Hepatocyte (in vitro differentiated cells): ENCODE measurements at regions not wholly inside any gene's neighbourhood (a gene's known extent, or its start where the extent isn't known, plus 50 kb on each side); places are given as distances from the start of the nearest gene placed in this dataset.

Experiments
- DNase-seq: peaks from one replicate; pipeline ENCODE4 v3.0.0-alpha.2; 2016; ENCODE audit warnings: low spot score
- H2AFZ ChIP-seq: fragments of 200-600 bp; sonication (generic); 2 replicates; pipeline ENCODE4 v1.6.0; 2016; ENCODE audit warnings: antibody characterized with exemption, mild to moderate bottlenecking
- H3K27ac ChIP-seq: fragments of 200-600 bp; sonication (generic); 2 replicates; pipeline ENCODE4 v1.5.1; 2016; ENCODE audit warnings: mild to moderate bottlenecking
- H3K27me3 ChIP-seq: fragments of 200-600 bp; sonication (generic); 2 replicates; pipeline ENCODE4 v1.6.1; 2016
- H3K36me3 ChIP-seq: fragments of 200-600 bp; sonication (generic); replicated peaks from 2 replicates; pipeline ENCODE4 v1.5.1; 2016; ENCODE audit warnings: low read depth; ENCODE audit not compliant: insufficient read depth
- H3K4me1 ChIP-seq: fragments of 200-600 bp; sonication (generic); 2 replicates; pipeline ENCODE4 v1.5.1; 2016; ENCODE audit warnings: mild to moderate bottlenecking, moderate library complexity; ENCODE audit not compliant: insufficient read depth
- H3K4me2 ChIP-seq: fragments of 200-600 bp; sonication (generic); 2 replicates; pipeline ENCODE4 v1.6.0; 2016
- H3K4me3 ChIP-seq: fragments of 200-600 bp; sonication (generic); 2 replicates; pipeline ENCODE4 v1.5.1; 2016; ENCODE audit warnings: mild to moderate bottlenecking
- H3K79me2 ChIP-seq: fragments of 200-600 bp; sonication (generic); 2 replicates; pipeline ENCODE4 v1.6.0; 2017; ENCODE audit warnings: mild to moderate bottlenecking
- H3K9me2 ChIP-seq: fragments of 200-600 bp; sonication (generic); replicated peaks from 2 replicates; pipeline ENCODE4 v1.6.0; 2017; ENCODE audit warnings: mild to moderate bottlenecking; ENCODE audit not compliant: insufficient read depth
- H3K9me3 ChIP-seq: fragments of 200-600 bp; sonication (generic); 2 replicates; pipeline ENCODE4 v1.5.1; 2016; ENCODE audit warnings: low read depth, mild to moderate bottlenecking
- H4K20me1 ChIP-seq: fragments of 200-600 bp; sonication (generic); 2 replicates; pipeline ENCODE4 v1.6.0; 2016; ENCODE audit warnings: mild to moderate bottlenecking; ENCODE audit not compliant: insufficient read depth, poor library complexity, severe bottlenecking
- EZH2 ChIP-seq: fragments of 200-600 bp; sonication (generic); IDR thresholded peaks from 2 replicates; pipeline ENCODE4 v1.6.1; 2016; ENCODE audit warnings: antibody characterized with exemption, mild to moderate bottlenecking, borderline replicate concordance
- EZH2phosphoT487 ChIP-seq: fragments of 200-600 bp; sonication (generic); IDR thresholded peaks from one replicate; pipeline ENCODE4 v1.6.1; 2018; ENCODE audit warnings: antibody characterized with exemption, mild to moderate bottlenecking, low read depth, moderate library complexity; ENCODE audit not compliant: unreplicated experiment, severe bottlenecking
- WGBS: methylation state at CpG from one replicate; pipeline ENCODE4 v1.1.6; 2016; ENCODE audit warnings: low lambda C conversion rate; ENCODE audit errors: missing lambda C conversion rate; 5-methylcytosine and 5-hydroxymethylcytosine counted together
- TF ChIP-seq, protein P1 (sequence below): fragments of 200-600 bp; sonication (generic); IDR thresholded peaks from 2 replicates; pipeline ENCODE4 v1.5.1; 2016; ENCODE audit warnings: antibody characterized with exemption, mild to moderate bottlenecking; ENCODE audit not compliant: poor library complexity

- H3K27ac ChIP-seq: no peak overlapping the region
- no peaks in the 10 kb centered on the region for H3K9me3 ChIP-seq
- no peak for DNase-seq
- H3K27me3 ChIP-seq: no peaks in the 10 kb centered on the region
- peaks cover 3% of the 10 kb centered on the region for H3K4me1 ChIP-seq
- H3K9me2 ChIP-seq: no peaks in the 10 kb centered on the region
- H3K36me3 ChIP-seq: no peaks in the 10 kb centered on the region
- no peak overlapping the region for H3K4me2 ChIP-seq
- H3K79me2 ChIP-seq: no peaks in the 10 kb centered on the region
- H4K20me1 ChIP-seq: no peaks in the 10 kb centered on the region
- no peak for TF ChIP-seq EZH2
- no peak for TF ChIP-seq EZH2phosphoT487
- 90% methylated on average over 2 of the region's 2 CpGs for WGBS
- no peak overlapping the region for H3K4me3 ChIP-seq
- no peak overlapping the region for H2AFZ ChIP-seq
Observed at GRCh38 chr14:41506552-41506951, 100.1 kb upstream of the LRFN5 start.

GRCh38 chr14:41505491-41505890 lies 101.2 kb upstream of the LRFN5 start:
- Histone ChIP-seq H4K20me1 (no peaks in the 10 kb centered on the region), H3K79me2 (no peaks in the 10 kb centered on the region), H3K27ac (no peak overlapping the region), H3K4me3 (no peak overlapping the region), H3K9me3 (no peaks in the 10 kb centered on the region), H2AFZ (no peak overlapping the region), H3K4me1 (peaks cover 3% of the 10 kb centered on the region), H3K36me3 (no peaks in the 10 kb centered on the region), H3K4me2 (no peak overlapping the region), H3K9me2 (no peaks in the 10 kb centered on the region), H3K27me3 (no peaks in the 10 kb centered on the region)
- no peak for TF ChIP-seq EZH2phosphoT487
- TF ChIP-seq EZH2: no peak
- TF ChIP-seq, protein P1, sequence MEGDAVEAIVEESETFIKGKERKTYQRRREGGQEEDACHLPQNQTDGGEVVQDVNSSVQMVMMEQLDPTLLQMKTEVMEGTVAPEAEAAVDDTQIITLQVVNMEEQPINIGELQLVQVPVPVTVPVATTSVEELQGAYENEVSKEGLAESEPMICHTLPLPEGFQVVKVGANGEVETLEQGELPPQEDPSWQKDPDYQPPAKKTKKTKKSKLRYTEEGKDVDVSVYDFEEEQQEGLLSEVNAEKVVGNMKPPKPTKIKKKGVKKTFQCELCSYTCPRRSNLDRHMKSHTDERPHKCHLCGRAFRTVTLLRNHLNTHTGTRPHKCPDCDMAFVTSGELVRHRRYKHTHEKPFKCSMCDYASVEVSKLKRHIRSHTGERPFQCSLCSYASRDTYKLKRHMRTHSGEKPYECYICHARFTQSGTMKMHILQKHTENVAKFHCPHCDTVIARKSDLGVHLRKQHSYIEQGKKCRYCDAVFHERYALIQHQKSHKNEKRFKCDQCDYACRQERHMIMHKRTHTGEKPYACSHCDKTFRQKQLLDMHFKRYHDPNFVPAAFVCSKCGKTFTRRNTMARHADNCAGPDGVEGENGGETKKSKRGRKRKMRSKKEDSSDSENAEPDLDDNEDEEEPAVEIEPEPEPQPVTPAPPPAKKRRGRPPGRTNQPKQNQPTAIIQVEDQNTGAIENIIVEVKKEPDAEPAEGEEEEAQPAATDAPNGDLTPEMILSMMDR: no peak
- DNase-seq: peak; percentile 5
- WGBS: 54% methylated on average over 2 of the region's 2 CpGs

- Histone ChIP-seq H3K27me3 (no peaks in the 10 kb centered on the region), H3K4me2 (no peak overlapping the region)
- DNase-seq: no peak
Observed at GRCh38 chr14:41498959-41499358, 107.7 kb upstream of the LRFN5 start.

DNA sequence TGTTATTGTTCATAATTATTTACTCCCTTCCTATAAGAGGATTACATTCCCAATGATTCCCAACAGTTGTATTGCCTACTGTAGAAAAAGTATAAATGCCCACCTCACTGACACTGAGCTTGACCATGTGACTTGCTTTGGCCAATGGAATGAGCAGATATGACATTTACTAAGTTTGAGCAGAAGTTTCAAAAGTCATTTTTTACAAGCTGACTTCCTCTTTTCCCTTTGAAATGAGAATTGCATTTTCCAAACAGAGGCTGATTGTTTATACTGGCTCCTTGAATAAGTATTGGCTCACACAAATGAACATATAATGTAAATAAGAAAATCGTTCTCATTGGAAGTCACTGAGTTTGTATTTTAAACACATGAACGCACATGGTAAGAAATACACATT lies 116.4 kb upstream of the LRFN5 start:
- Histone ChIP-seq H3K9me2 (no peaks in the 10 kb centered on the region), H3K36me3 (no peaks in the 10 kb centered on the region), H3K4me1 (no peaks in the 10 kb centered on the region), H3K27ac (no peak overlapping the region), H3K27me3 (no peaks in the 10 kb centered on the region), H3K9me3 (no peaks in the 10 kb centered on the region), H3K4me3 (no peak overlapping the region), H2AFZ (no peak overlapping the region), H3K79me2 (no peaks in the 10 kb centered on the region), H3K4me2 (no peak overlapping the region), H4K20me1 (no peaks in the 10 kb centered on the region)
- TF ChIP-seq, protein P1: no peak
- TF ChIP-seq EZH2phosphoT487 (no peak), EZH2 (no peak)
- no peak for DNase-seq
- WGBS: 79% methylated on average over 2 of the region's 2 CpGs

More at GRCh38 chr14:41498959-41499358, 107.7 kb upstream of the LRFN5 start:
- TF ChIP-seq, protein P1: no peak
- TF ChIP-seq EZH2phosphoT487 (no peak), EZH2 (no peak)
- Histone ChIP-seq H3K4me1 (no peaks in the 10 kb centered on the region), H3K9me2 (no peaks in the 10 kb centered on the region), H3K36me3 (no peaks in the 10 kb centered on the region), H3K4me3 (no peak overlapping the region), H3K9me3 (no peaks in the 10 kb centered on the region), H4K20me1 (no peaks in the 10 kb centered on the region), H3K27ac (no peak overlapping the region), H2AFZ (no peak overlapping the region), H3K79me2 (no peaks in the 10 kb centered on the region)
- 95% methylated on average over 2 of the region's 2 CpGs for WGBS
